T-cell (primary cell): ENCODE measurements at regions not wholly inside any gene's neighbourhood (a gene's known extent, or its start where the extent isn't known, plus 50 kb on each side); places are given as distances from the start of the nearest gene placed in this dataset.

ENCODE experiments used
- ATAC-seq, 4 experiments: fragments of 200-7000 bp in 3 of 4; fragments of 150-1000 bp in 1 of 4; cut with Tn5 transposase; replicated peaks in 1 of 4; 1 replicate in 3 of 4; 2 replicates in 1 of 4; pipeline ENCODE4 v1.10.0; 2021; ENCODE audit warnings: moderate library complexity in 3 of 4, mild to moderate bottlenecking in 2 of 4, moderate number of reproducible peaks in 1 of 4
- CTCF ChIA-PET, 2 donors: fragments of 300-600 bp; sonication (Branson Sonifier 250); formaldehyde crosslinking; loops; one replicate each; lab custom pipeline; 2022; ENCODE audit warnings: antibody characterized with exemption in 2 of 2; lab: Charles Lee
- POLR2A ChIA-PET, 2 donors: fragments of 300-600 bp; sonication (Branson Sonifier 250); formaldehyde crosslinking; loops; one replicate each; lab custom pipeline; 2022; ENCODE audit warnings: antibody characterized with exemption in 2 of 2; lab: Charles Lee
- DNase-seq, 35 experiments: peaks; one replicate each; pipeline versions ENCODE4 v3.0.0 to v3.0.0-alpha.2; 2013 to 2023
- H3K27ac ChIP-seq: one replicate; pipeline ENCODE4 v1.5.1; 2013; ENCODE audit warnings: low read length
- H3K27me3 ChIP-seq, 2 experiments: replicated peaks in 1 of 2; 1 replicate in 1 of 2; 2 replicates in 1 of 2; pipeline versions ENCODE4 v1.6.1 to v1.7.0; 2013; ENCODE audit warnings: low read length in 1 of 2, mixed read lengths in 1 of 2; ENCODE audit not compliant: control insufficient read depth in 2 of 2, insufficient read depth in 2 of 2; ENCODE audit errors: extremely low read depth in 1 of 2
- H3K36me3 ChIP-seq, 2 donors: 1 replicate in 1 of 2; 2 replicates in 1 of 2; pipeline versions ENCODE4 v1.6.1 to v1.7.0; 2013; ENCODE audit warnings: low read length in 1 of 2; ENCODE audit not compliant: control insufficient read depth in 2 of 2, insufficient read depth in 1 of 2; ENCODE audit errors: extremely low read depth in 1 of 2
- H3K4me1 ChIP-seq, 2 experiments: 1 replicate in 1 of 2; 2 replicates in 1 of 2; pipeline versions ENCODE4 v1.6.1 to v1.7.0; 2013; ENCODE audit warnings: low read length in 2 of 2, mixed read lengths in 1 of 2; ENCODE audit not compliant: insufficient read depth in 2 of 2, control insufficient read depth in 1 of 2; ENCODE audit errors: extremely low read depth in 1 of 2
- H3K4me3 ChIP-seq, 2 donors: 1 replicate in 1 of 2; 2 replicates in 1 of 2; pipeline versions ENCODE4 v1.5.1 to v1.7.0; 2013; ENCODE audit warnings: mild to moderate bottlenecking in 2 of 2, low read length in 1 of 2, moderate library complexity in 1 of 2; ENCODE audit not compliant: control insufficient read depth in 1 of 2; ENCODE audit errors: extremely low read depth in 1 of 2
- H3K9me3 ChIP-seq: 2 replicates; pipeline ENCODE4 v1.7.0; 2013
- H3K27ac Mint-ChIP-seq, 2 donors: one replicate each; pipeline ENCODE4 v1.8.0; 2020 to 2021; ENCODE audit warnings: mild to moderate bottlenecking in 2 of 2, mixed read lengths in 2 of 2
- H3K27me3 Mint-ChIP-seq, 2 donors: one replicate each; pipeline ENCODE4 v1.8.0; 2021 to 2022; ENCODE audit warnings: mixed read lengths in 2 of 2
- H3K36me3 Mint-ChIP-seq: one replicate; pipeline ENCODE4 v1.8.0; 2021; ENCODE audit warnings: mixed read lengths
- H3K4me1 Mint-ChIP-seq, 3 donors: one replicate each; pipeline ENCODE4 v1.8.0; 2020 to 2022; ENCODE audit warnings: mixed read lengths in 3 of 3, mild to moderate bottlenecking in 1 of 3
- H3K4me3 Mint-ChIP-seq, 3 donors: one replicate each; pipeline ENCODE4 v1.8.0; 2020 to 2022; ENCODE audit warnings: mild to moderate bottlenecking in 3 of 3, mixed read lengths in 3 of 3, moderate library complexity in 3 of 3
- H3K9me3 Mint-ChIP-seq, 3 donors: one replicate each; pipeline ENCODE4 v1.8.0; 2020 to 2022; ENCODE audit warnings: mixed read lengths in 3 of 3
- WGBS: methylation state at CpG from one replicate; pipeline ENCODE4 v1.1.5; 2013; ENCODE audit warnings: missing lambda C conversion rate; ENCODE audit not compliant: insufficient coverage; 5-methylcytosine and 5-hydroxymethylcytosine counted together

DNA sequence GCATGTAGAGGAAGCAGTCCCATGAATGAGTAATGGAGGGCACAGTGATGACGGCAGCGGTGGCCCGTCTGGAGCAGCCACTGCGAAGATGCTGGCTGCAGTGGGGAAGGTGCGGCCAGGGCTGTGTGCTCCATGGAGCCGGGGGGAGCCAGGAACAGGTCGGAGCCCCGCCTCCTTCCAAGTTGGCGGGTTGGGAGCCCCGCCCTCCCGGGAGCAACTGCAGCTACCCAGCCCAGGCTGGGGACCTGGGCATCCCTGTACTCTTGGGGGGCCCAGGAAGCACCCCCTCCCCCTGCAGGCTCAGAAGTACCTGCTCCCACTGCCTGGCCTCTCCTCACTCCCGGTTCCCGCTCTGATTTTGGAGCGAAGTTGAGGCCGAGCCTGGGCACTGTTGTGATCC lies 175.1 kb upstream of the ADCY1 start:
- Mint-ChIP-seq H3K27me3 (peaks cover 8 to 17% of the 10 kb centered on the region in 2 donors), H3K27ac (no peak overlapping the region), H3K36me3 (no peaks in the 10 kb centered on the region), H3K4me1 (no peaks in the 10 kb centered on the region), H3K9me3 (peaks cover 10 to 19% (median 15%) of the 10 kb centered on the region in 3 donors), H3K4me3 (no peak overlapping the region)
- H3K9me3 ChIP-seq, result no peaks in the 10 kb centered on the region
- H3K27ac ChIP-seq, result no peak overlapping the region
- CTCF ChIA-PET, result no interaction called here
- no peak for ATAC-seq
- WGBS, result 87% methylated on average over 15 of the region's 15 CpGs
- H3K4me3 ChIP-seq, result no peak overlapping the region
- H3K36me3 ChIP-seq, result no peaks in the 10 kb centered on the region
- POLR2A ChIA-PET, result no interaction called here
- H3K4me1 ChIP-seq, result no peaks in the 10 kb centered on the region
- peaks cover 0 to 21% of the 10 kb centered on the region in 2 experiments for H3K27me3 ChIP-seq
- no peak for DNase-seq

DNA sequence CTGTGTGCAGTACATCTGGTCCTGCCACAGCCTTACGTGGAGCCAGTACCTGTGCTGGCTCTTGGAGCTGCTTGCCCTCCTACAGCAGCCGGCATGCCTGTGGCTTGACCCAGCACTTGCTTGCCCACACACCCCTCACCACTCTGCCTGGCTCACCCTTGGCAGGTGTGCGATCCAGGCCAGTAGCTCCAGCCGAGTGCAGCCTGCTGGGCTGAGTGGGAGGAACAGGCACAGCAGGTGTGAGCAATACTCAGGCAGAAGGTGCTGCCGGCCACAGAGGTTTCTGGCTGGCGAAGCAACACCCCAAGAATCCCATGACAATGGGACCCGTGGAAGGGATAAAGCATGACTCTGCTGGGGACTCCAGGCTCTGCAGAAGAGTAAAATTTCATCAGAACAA lies 173.5 kb upstream of the ADCY1 start:
- Mint-ChIP-seq H3K9me3 (peaks cover 3 to 16% (median 5%) of the 10 kb centered on the region in 3 donors), H3K27ac (no peak overlapping the region), H3K27me3 (peaks cover 11 to 17% of the 10 kb centered on the region in 2 donors), H3K4me3 (no peak overlapping the region), H3K4me1 (no peaks in the 10 kb centered on the region), H3K36me3 (no peaks in the 10 kb centered on the region)
- Histone ChIP-seq H3K9me3 (no peaks in the 10 kb centered on the region), H3K4me3 (no peak overlapping the region), H3K4me1 (no peaks in the 10 kb centered on the region), H3K27me3 (peaks cover 0 to 21% of the 10 kb centered on the region in 2 experiments), H3K36me3 (no peaks in the 10 kb centered on the region), H3K27ac (no peak overlapping the region)
- ATAC-seq (no peak), DNase-seq (no peak)
- 79% methylated on average over 6 of the region's 7 CpGs for WGBS
- CTCF ChIA-PET, result interaction anchor here in 1 of 2 donors (0.7 kb wide), 1 partner anchor 498 kb away, joined by 7 read pairs; no protein-coding TSS in a partner anchor
- POLR2A ChIA-PET, result no interaction called here

DNA sequence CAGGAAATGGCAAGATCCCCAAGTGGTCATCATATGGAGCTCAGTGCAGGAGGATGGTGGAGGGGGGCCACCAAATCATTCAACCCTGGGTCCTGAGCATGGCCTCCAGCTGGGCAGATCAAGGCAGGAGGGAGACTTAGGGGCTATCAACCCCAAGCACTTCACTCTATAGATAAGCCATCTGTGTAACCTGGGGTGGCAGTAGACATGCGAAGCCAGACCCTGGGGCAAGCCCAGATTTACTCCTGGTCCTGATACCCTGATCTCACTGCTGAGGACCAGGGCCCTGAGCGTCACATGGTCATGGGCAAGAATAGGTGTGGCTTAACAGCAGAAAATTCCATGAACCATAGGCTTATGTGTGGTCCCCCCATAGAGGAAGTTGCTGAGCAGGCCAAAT lies 173.0 kb upstream of the ADCY1 start:
- no peaks in the 10 kb centered on the region for H3K4me1 ChIP-seq
- no peak overlapping the region for H3K4me3 Mint-ChIP-seq
- H3K27me3 ChIP-seq, result peaks cover 0 to 21% of the 10 kb centered on the region in 2 experiments
- no peaks in the 10 kb centered on the region for H3K9me3 ChIP-seq
- no peak overlapping the region for H3K27ac ChIP-seq
- H3K9me3 Mint-ChIP-seq, result peaks cover 0 to 12% (median 5%) of the 10 kb centered on the region in 3 donors
- peaks cover 11 to 17% of the 10 kb centered on the region in 2 donors for H3K27me3 Mint-ChIP-seq
- ChIA-PET CTCF (no interaction called here), POLR2A (no interaction called here)
- H3K36me3 ChIP-seq, result no peaks in the 10 kb centered on the region
- DNase-seq (no peak), ATAC-seq (no peak)
- no peaks in the 10 kb centered on the region for H3K4me1 Mint-ChIP-seq
- WGBS, result no CpG with 5 or more reads among the region's 2 CpGs
- no peak overlapping the region for H3K27ac Mint-ChIP-seq
- H3K36me3 Mint-ChIP-seq, result no peaks in the 10 kb centered on the region
- no peak overlapping the region for H3K4me3 ChIP-seq

- Histone ChIP-seq H3K4me1 (no peaks in the 10 kb centered on the region), H3K9me3 (no peaks in the 10 kb centered on the region), H3K27me3 (peaks cover 0 to 21% of the 10 kb centered on the region in 2 experiments), H3K27ac (no peak overlapping the region), H3K36me3 (no peaks in the 10 kb centered on the region), H3K4me3 (no peak overlapping the region)
- DNase-seq (no peak), ATAC-seq (no peak)
- Mint-ChIP-seq H3K4me1 (no peaks in the 10 kb centered on the region), H3K27me3 (peaks cover 11 to 17% of the 10 kb centered on the region in 2 donors), H3K4me3 (no peak overlapping the region), H3K9me3 (peaks cover 0 to 9% (median 5%) of the 10 kb centered on the region in 3 donors), H3K36me3 (no peaks in the 10 kb centered on the region), H3K27ac (no peak overlapping the region)
- POLR2A ChIA-PET, result no interaction called here
- WGBS, result no CpG with 5 or more reads among the region's 1 CpG
- CTCF ChIA-PET, result no interaction called here
These were observed 172.3 kb upstream of the ADCY1 start for GRCh38 chr7:45401851-45402250.

GRCh38 chr7:45402480-45403218 lies 171.5 kb upstream of the ADCY1 start:
- Mint-ChIP-seq H3K27me3 (peaks cover 11 to 17% of the 10 kb centered on the region in 2 donors), H3K9me3 (peaks cover 0 to 5% (median 5%) of the 10 kb centered on the region in 3 donors), H3K4me3 (no peak overlapping the region), H3K4me1 (no peaks in the 10 kb centered on the region), H3K36me3 (no peaks in the 10 kb centered on the region), H3K27ac (no peak overlapping the region)
- H3K9me3 ChIP-seq, result no peaks in the 10 kb centered on the region
- WGBS, result no CpG with 5 or more reads among the region's 2 CpGs
- POLR2A ChIA-PET, result no interaction called here
- ATAC-seq, result no peak
- H3K27me3 ChIP-seq, result peaks cover 0 to 23% of the 10 kb centered on the region in 2 experiments
- DNase-seq, result no peak
- H3K4me3 ChIP-seq, result no peak overlapping the region
- no peaks in the 10 kb centered on the region for H3K4me1 ChIP-seq
- CTCF ChIA-PET, result no interaction called here
- no peak overlapping the region for H3K27ac ChIP-seq
- no peaks in the 10 kb centered on the region for H3K36me3 ChIP-seq

DNA sequence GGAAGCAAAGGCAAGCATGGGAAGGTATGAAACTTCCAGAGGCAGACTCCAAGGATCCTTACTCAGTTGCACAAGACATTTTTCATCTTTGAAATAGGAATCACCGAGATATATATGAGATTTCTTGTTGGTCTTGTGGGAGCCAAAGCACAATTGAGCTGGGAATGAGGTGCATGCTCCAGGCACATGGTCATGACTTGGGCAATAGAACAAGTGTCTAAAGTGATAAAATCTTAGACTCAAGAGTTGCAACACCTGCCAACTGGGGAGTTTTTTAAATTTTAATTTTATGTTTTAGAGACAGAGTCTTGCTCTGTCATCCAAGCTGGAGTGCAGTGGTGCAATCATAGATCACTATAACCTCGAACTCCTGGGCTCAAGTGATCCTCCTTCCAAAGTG lies 169.5 kb upstream of the ADCY1 start:
- H3K4me3 ChIP-seq, result no peak overlapping the region
- ChIA-PET POLR2A (interaction anchor here in 1 of 2 donors (0.6 kb wide), 1 partner anchor 13 kb away, joined by 3 read pairs; no protein-coding TSS in a partner anchor), CTCF (no interaction called here)
- H3K27ac Mint-ChIP-seq, result no peak overlapping the region
- H3K4me1 ChIP-seq, result no peaks in the 10 kb centered on the region
- peaks cover 0 to 17% of the 10 kb centered on the region in 2 experiments for H3K27me3 ChIP-seq
- peaks cover 0 to 5% (median 5%) of the 10 kb centered on the region in 3 donors for H3K9me3 Mint-ChIP-seq
- H3K36me3 ChIP-seq, result no peaks in the 10 kb centered on the region
- no peak overlapping the region for H3K4me3 Mint-ChIP-seq
- ATAC-seq (no peak), DNase-seq (no peak)
- no CpG with 5 or more reads among the region's 2 CpGs for WGBS
- no peaks in the 10 kb centered on the region for H3K36me3 Mint-ChIP-seq
- peaks cover 10 to 20% of the 10 kb centered on the region in 2 donors for H3K27me3 Mint-ChIP-seq
- no peaks in the 10 kb centered on the region for H3K4me1 Mint-ChIP-seq
- no peaks in the 10 kb centered on the region for H3K9me3 ChIP-seq
- H3K27ac ChIP-seq, result no peak overlapping the region
